Retinal pigment epithelial cell (primary cell): ENCODE measurements at regions not wholly inside any gene's neighbourhood (a gene's known extent, or its start where the extent isn't known, plus 50 kb on each side); places are given as distances from the start of the nearest gene placed in this dataset.

ENCODE experiments used
- DNase-seq: peaks from one replicate; pipeline ENCODE4 v3.0.0-alpha.2; 2010; ENCODE audit warnings: low read depth
- H3K4me3 ChIP-seq: 2 replicates; pipeline ENCODE4 v1.5.1; 2011; ENCODE audit warnings: mild to moderate bottlenecking, low read length, control low read depth, moderate library complexity
- TF ChIP-seq, protein P1 (sequence below): conservative IDR thresholded peaks from 2 replicates; pipeline ENCODE4 v1.5.1; 2011; ENCODE audit warnings: low read depth, low read length, control low read depth, inconsistent platforms

DNA sequence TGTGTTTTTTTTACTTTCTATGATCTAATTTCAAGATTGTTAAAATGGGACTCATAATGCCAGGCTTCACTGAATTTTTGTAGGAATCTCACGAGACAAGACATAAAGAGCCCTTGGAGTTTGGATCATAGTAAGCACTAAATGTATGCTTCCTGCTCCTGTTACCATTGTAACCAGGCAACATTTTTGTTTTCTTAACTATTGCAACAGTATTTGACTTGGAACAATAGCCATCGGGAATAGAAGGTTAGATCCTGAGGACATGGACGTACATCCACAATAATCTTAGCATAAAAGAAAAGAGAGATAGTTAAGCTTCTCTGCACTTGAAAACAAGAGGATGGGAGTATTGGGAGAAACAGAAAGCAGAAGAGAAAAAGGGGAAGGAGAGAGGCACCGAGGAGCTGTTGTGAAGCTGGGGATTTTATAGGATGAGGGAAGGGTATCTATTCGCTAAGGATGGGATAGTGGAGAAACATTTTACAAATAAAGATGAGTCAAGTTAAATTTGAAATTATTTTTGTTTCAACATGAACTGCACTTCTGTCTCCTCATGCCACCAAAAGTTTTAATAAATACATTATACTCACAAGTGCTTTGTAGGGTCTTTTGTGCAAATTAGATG is 131.4 kb downstream of the TMCO5A start:
- H3K4me3 ChIP-seq: no peak overlapping the region
- TF ChIP-seq, protein P1, sequence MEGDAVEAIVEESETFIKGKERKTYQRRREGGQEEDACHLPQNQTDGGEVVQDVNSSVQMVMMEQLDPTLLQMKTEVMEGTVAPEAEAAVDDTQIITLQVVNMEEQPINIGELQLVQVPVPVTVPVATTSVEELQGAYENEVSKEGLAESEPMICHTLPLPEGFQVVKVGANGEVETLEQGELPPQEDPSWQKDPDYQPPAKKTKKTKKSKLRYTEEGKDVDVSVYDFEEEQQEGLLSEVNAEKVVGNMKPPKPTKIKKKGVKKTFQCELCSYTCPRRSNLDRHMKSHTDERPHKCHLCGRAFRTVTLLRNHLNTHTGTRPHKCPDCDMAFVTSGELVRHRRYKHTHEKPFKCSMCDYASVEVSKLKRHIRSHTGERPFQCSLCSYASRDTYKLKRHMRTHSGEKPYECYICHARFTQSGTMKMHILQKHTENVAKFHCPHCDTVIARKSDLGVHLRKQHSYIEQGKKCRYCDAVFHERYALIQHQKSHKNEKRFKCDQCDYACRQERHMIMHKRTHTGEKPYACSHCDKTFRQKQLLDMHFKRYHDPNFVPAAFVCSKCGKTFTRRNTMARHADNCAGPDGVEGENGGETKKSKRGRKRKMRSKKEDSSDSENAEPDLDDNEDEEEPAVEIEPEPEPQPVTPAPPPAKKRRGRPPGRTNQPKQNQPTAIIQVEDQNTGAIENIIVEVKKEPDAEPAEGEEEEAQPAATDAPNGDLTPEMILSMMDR: no peak
- no peak for DNase-seq

DNA sequence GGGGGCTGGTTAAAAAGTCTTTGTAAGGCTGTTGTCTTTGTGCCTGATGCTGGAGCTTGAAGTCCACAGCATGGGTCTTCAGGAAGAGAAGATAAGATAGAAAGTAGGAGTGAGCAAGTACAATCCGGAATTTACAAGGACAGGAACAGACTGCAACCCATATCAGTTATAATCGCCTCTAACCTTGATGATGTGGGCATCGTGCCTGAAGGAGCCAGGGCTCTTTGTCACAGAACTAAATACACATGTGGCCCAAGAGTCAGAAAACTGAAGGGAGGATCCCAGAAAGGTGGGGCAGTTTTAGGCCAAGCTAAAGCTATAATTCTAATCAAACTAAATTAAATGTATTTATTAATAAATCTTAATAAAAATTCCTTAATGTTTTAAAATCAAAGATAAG is 132.2 kb downstream of the TMCO5A start:
- TF ChIP-seq, protein P1: no peak
- no peak for DNase-seq
- no peak overlapping the region for H3K4me3 ChIP-seq

DNA sequence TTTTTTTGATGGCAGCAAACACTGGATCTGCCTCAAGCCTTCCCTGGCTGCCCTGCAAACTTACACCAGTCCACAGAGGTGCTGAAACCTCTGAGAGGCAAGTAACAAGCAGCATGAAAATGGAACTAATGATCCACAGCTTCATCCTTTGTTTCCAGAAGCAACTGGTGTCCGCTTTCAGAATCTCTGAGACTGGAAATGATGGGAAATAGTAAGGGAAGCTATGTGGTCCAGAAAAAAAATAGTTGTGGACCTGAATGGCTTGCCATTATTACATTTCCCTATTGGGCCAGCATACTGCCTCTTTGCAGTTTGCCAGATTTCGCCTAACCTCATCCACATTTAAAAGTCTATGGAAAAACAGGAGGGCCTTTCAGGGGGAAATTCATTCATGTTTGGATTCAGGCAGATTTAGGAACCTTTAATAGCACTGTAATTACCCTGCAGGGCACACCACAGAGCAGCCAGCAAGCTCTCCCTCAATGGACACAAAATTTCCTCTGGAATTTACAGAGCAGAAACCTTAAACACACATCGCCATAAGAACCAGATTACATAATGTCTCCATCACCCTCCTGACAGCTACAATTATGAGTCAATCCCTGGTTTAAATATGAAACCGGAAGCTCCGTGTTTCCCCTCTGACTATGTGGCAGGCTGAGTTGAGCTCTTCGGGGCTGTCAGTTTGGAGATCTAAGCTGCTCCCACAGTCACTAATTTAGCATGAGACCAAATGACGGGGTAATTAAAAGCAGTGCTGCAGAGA is 134.4 kb downstream of the TMCO5A start:
- peak; percentile 63 for DNase-seq
- TF ChIP-seq, protein P1: no peak
- H3K4me3 ChIP-seq: peak overlapping the region; percentile 43

DNA sequence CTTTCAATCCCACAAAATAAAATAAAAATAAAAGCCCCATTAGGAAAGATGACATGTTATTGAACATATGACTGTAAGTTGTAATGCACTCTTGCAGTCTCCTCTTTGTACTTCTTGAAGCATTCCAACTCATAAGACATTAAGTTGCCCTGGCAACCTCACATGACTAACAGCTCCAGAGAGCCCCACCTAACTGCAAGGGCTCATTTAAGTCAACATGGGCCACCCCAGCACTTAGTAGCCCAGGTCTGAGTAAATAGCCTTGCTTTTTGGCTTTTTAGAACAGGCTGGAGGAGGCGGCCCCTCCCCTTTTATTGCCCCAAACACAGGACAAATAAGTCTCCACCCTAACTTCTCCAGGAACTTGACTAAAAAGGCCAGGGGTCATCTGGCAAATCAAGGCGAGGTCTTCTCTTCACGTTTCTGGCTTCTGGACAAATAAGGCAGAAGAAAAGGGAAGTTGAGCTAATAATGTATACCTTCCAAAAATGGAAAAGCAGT is 135.1 kb downstream of the TMCO5A start:
- no peak for DNase-seq
- H3K4me3 ChIP-seq: peak overlapping the region; percentile 43
- TF ChIP-seq, protein P1: no peak

- DNase-seq: no peak
- no peak overlapping the region for H3K4me3 ChIP-seq
- TF ChIP-seq, protein P1: no peak
Observed at GRCh38 chr15:38070778-38071177, 136.3 kb downstream of the TMCO5A start.

DNA sequence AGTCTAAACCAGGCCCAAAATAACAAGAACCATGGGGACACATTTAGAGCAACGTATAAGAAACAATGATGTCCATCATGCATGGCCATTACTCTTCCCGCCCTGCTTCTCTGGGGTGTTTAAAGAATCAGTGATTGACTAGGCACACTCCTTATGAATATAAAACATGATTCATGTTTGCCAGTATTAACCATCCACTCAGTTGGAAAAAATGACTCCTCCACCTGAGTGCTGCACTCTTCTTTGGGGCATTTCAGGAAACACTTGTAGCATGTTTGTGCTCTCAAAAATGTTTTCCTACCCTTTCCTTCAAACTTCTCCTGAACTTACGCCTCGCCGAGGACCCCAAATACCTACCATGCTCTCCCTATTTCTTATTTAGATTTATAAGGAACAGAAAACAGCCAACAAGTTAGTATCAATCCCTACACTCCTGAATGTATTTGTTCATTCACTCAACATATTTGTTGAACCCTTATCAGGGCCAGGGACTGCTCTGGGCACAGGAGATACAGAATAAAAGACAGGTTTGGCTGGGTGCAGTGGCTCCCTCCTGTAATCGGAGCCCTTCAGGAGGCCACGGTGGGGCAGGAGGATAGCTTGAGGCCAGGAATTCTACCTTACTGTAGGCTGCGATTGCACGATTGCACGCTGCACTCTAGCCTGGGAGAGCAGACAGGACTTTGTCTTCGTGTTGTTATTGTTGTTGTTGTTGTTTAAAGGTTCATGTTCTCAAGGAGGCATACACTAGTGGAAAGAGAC is 137.0 kb downstream of the TMCO5A start:
- TF ChIP-seq, protein P1: no peak
- DNase-seq: no peak
- no peak overlapping the region for H3K4me3 ChIP-seq
